K562 (cell line): ENCODE measurements at regions not wholly inside any gene's neighbourhood (a gene's known extent, or its start where the extent isn't known, plus 50 kb on each side); places are given as distances from the start of the nearest gene placed in this dataset.

ENCODE experiments used
- ATAC-seq: fragments of 200-7000 bp; cut with Tn5 transposase; 3 replicates; pipeline ENCODE4 v1.9.1; 2020; ENCODE audit warnings: moderate library complexity
- BruUV-seq: library from RNA; stranded (reverse); fragments of 400-500 nt; replicated peaks from 2 replicates; lab custom pipeline; 2021; lab: Mats Ljungman, UMichigan
- CTCF ChIA-PET: fragments of 300-600 bp; formaldehyde crosslinking; extraction: SDS; loops from one replicate; lab custom pipeline; 2021; ENCODE audit warnings: low intra/inter-chr PET ratio; lab: Yijun Ruan, JAX
- POLR2A ChIA-PET: fragments of 300-600, 350-650 bp; sonication (Branson Sonifier 250); formaldehyde crosslinking; extraction: SDS; loops from one replicate; lab custom pipeline; 2021; ENCODE audit warnings: antibody characterized with exemption, inconsistent platforms; lab: Yijun Ruan, JAX
- DNase-seq, 4 experiments: peaks; one replicate each; pipeline versions ENCODE4 v3.0.0 to v3.0.0-alpha.2; 2011 to 2018; ENCODE audit warnings: low spot score in 3 of 4, mixed read lengths in 3 of 4; ENCODE audit errors: extremely low read depth in 1 of 4
- FAIRE-seq: peaks from 2 replicates; lab custom pipeline; 2011; peaks lifted over from hg19 to GRCh38; lab: Jason Lieb, UNC
- H2AFZ ChIP-seq: 2 replicates; pipeline ENCODE4 v1.6.0; 2011; ENCODE audit warnings: low read depth, low read length, control low read depth, inconsistent platforms
- H3K27ac ChIP-seq: fragments of 200-600 bp; 3 replicates; pipeline ENCODE4 v1.8.0; 2011; ENCODE audit warnings: low read depth, mild to moderate bottlenecking, control low read depth, inconsistent platforms, low read length, moderate library complexity, mixed read lengths; ENCODE audit errors: extremely low read depth
- H3K27me3 ChIP-seq, 2 experiments: fragments of 300-600 bp in 1 of 2; 2 replicates in 1 of 2; 3 replicates in 1 of 2; pipeline versions ENCODE4 v1.6.0 to v1.8.0; 2011; ENCODE audit warnings: inconsistent platforms in 2 of 2, low read length in 2 of 2, mild to moderate bottlenecking in 1 of 2, mixed read lengths in 1 of 2, moderate library complexity in 1 of 2; ENCODE audit not compliant: control insufficient read depth in 2 of 2, insufficient read depth in 2 of 2
- H3K36me3 ChIP-seq: fragments of 300-600 bp; 3 replicates; pipeline ENCODE4 v1.8.0; 2011; ENCODE audit warnings: mild to moderate bottlenecking, low read length, inconsistent platforms; ENCODE audit not compliant: control insufficient read depth, insufficient read depth
- H3K4me1 ChIP-seq, 2 experiments: fragments of 200-600 bp in 1 of 2; replicated peaks in 1 of 2; 2 replicates in 1 of 2; 3 replicates in 1 of 2; pipeline versions ENCODE4 v1.5.1 to v1.8.0; 2011; ENCODE audit warnings: inconsistent platforms in 2 of 2, low read length in 2 of 2, mild to moderate bottlenecking in 1 of 2, mixed read lengths in 1 of 2, moderate library complexity in 1 of 2; ENCODE audit not compliant: control insufficient read depth in 2 of 2, insufficient read depth in 2 of 2
- H3K4me2 ChIP-seq: 2 replicates; pipeline ENCODE4 v1.6.1; 2011; ENCODE audit warnings: low read length, control low read depth, inconsistent platforms, mixed read lengths; ENCODE audit not compliant: insufficient read depth
- H3K4me3 ChIP-seq: fragments of 200-600 bp; sonication (generic), shearing (Covaris generic); 2 replicates; pipeline ENCODE4 v1.5.1; 2016; ENCODE audit warnings: control low read depth, inconsistent platforms
- H3K79me2 ChIP-seq: fragments of 200-600 bp; 3 replicates; pipeline ENCODE4 v1.8.0; 2011; ENCODE audit warnings: low read length, inconsistent platforms; ENCODE audit not compliant: control insufficient read depth, insufficient read depth
- H3K9ac ChIP-seq, 2 experiments: 2 replicates each; pipeline versions ENCODE4 v1.6.0 to v1.6.1; 2011; ENCODE audit warnings: low read depth in 2 of 2, low read length in 2 of 2, control low read depth in 1 of 2, inconsistent platforms in 1 of 2, mild to moderate bottlenecking in 1 of 2, mixed read lengths in 1 of 2; ENCODE audit not compliant: insufficient read depth in 1 of 2
- H3K9me1 ChIP-seq: one replicate; pipeline ENCODE4 v1.6.0; 2011; ENCODE audit warnings: inconsistent platforms, mild to moderate bottlenecking, low read length, moderate library complexity; ENCODE audit not compliant: control insufficient read depth, insufficient read depth
- H3K9me3 ChIP-seq: replicated peaks from 2 replicates; pipeline ENCODE4 v1.5.1; 2011; ENCODE audit warnings: low read depth, low read length, inconsistent platforms; ENCODE audit not compliant: control insufficient read depth, insufficient read depth
- H4K20me1 ChIP-seq: replicated peaks from 2 replicates; pipeline ENCODE4 v1.6.1; 2011; ENCODE audit warnings: low read length, inconsistent platforms, mixed read lengths; ENCODE audit not compliant: control insufficient read depth, insufficient read depth
- BMI1 ChIP-seq: fragments of 150-350 bp; IDR thresholded peaks from 2 replicates; pipeline ENCODE4 v1.6.1; 2014; ENCODE audit warnings: low read length
- CBFA2T3 ChIP-seq: fragments of 450-650 bp; IDR thresholded peaks from 2 replicates; pipeline ENCODE4 v1.6.1; 2017
- FOXA1 ChIP-seq: fragments of 450-650 bp; IDR thresholded peaks from 2 replicates; pipeline ENCODE4 v1.6.1; 2016; ENCODE audit warnings: mild to moderate bottlenecking, borderline replicate concordance
- HCFC1 ChIP-seq: IDR thresholded peaks from 2 replicates; pipeline ENCODE4 v1.6.1; 2012; ENCODE audit warnings: low read depth, low read length, improper control_type of control experiment
- HDAC2 ChIP-seq: fragments of 450-650 bp; IDR thresholded peaks from 2 replicates; pipeline ENCODE4 v1.6.1; 2016; ENCODE audit warnings: mild to moderate bottlenecking
- HEY1 ChIP-seq: fragments of 250-450 bp; sonication (Bioruptor Pico); IDR thresholded peaks from 2 replicates; pipeline ENCODE4 v1.5.0; 2020; ENCODE audit warnings: mild to moderate bottlenecking, moderate library complexity, borderline replicate concordance
- HNRNPUL1 ChIP-seq: fragments of 200-400 bp; formaldehyde crosslinking; IDR thresholded peaks from 2 replicates; pipeline ENCODE4 v1.6.1; 2017; ENCODE audit warnings: low read length
- LEF1 ChIP-seq: fragments of 450-650 bp; IDR thresholded peaks from 2 replicates; pipeline ENCODE4 v1.6.1; 2016; ENCODE audit warnings: mild to moderate bottlenecking
- NFIX ChIP-seq: fragments of 250-450 bp; sonication (Bioruptor Pico); IDR thresholded peaks from 2 replicates; pipeline ENCODE4 v1.4.0; 2020; ENCODE audit warnings: low read depth, mild to moderate bottlenecking, moderate library complexity
- PHTF2 ChIP-seq: fragments of 250-450 bp; sonication (Bioruptor Pico); IDR thresholded peaks from 2 replicates; pipeline ENCODE4 v1.5.0; 2021; ENCODE audit warnings: mild to moderate bottlenecking
- PPARD ChIP-seq: fragments of 250-450 bp; sonication (Bioruptor Pico); IDR thresholded peaks from 2 replicates; pipeline ENCODE4 v1.8.0; 2022; ENCODE audit warnings: inconsistent platforms, mild to moderate bottlenecking, moderate library complexity
- SAFB2 ChIP-seq: fragments of 200-400 bp; formaldehyde crosslinking; IDR thresholded peaks from 2 replicates; pipeline ENCODE4 v1.6.1; 2018; ENCODE audit warnings: borderline replicate concordance, low read length, low read depth, moderate library complexity; ENCODE audit not compliant: severe bottlenecking
- SIN3B ChIP-seq: fragments of 450-650 bp; IDR thresholded peaks from 2 replicates; pipeline ENCODE4 v1.6.1; 2017; ENCODE audit warnings: low read depth, mild to moderate bottlenecking, moderate library complexity
- SRSF3 ChIP-seq: fragments of 200-400 bp; formaldehyde crosslinking; IDR thresholded peaks from 2 replicates; pipeline ENCODE4 v1.6.1; 2016; ENCODE audit warnings: mild to moderate bottlenecking, low read length, moderate library complexity; ENCODE audit not compliant: insufficient read depth
- ZKSCAN3 ChIP-seq: fragments of 250-450 bp; sonication (Bioruptor Pico); IDR thresholded peaks from 2 replicates; pipeline ENCODE4 v1.4.0; 2020
- WGBS: fragments of 100-300 bp; shearing (Covaris generic); methylation state at CpG from one replicate; pipeline ENCODE4 v1.1.6; 2016; ENCODE audit warnings: low coverage, mixed read lengths; ENCODE audit not compliant: insufficient coverage; ENCODE audit errors: missing lambda C conversion rate; 5-methylcytosine and 5-hydroxymethylcytosine counted together
- in situ Hi-C: fragments of 300-500 bp; cut with MboI; formaldehyde crosslinking; loops from 4 replicates; pipeline ENCODE4 v1.15.0; 2018; ENCODE audit warnings: inconsistent platforms, mixed read lengths
- intact Hi-C: fragments of 100-400 bp; cut with micrococcal nuclease; formaldehyde crosslinking; loops from 2 replicates; pipeline ENCODE4 v1.14.2; 2022
- TF ChIP-seq, protein P1 (sequence below): fragments of 450-650 bp; conservative IDR thresholded peaks from 2 replicates; pipeline ENCODE4 v1.6.1; 2016; ENCODE audit warnings: missing genetic modification characterization, low read depth, mild to moderate bottlenecking, missing compliant biosample characterization, moderate library complexity
- TF ChIP-seq, protein P2 (sequence below), 2 experiments: IDR thresholded peaks; 2 replicates each; pipeline ENCODE4 v1.6.1; 2011; ENCODE audit warnings: borderline replicate concordance in 1 of 2, control low read depth in 1 of 2, low read depth in 1 of 2, low read length in 1 of 2, mild to moderate bottlenecking in 1 of 2, mixed read lengths in 1 of 2, moderate library complexity in 1 of 2; ENCODE audit not compliant: insufficient read depth in 1 of 2, insufficient read length in 1 of 2, poor library complexity in 1 of 2, severe bottlenecking in 1 of 2; ENCODE audit errors: extremely low read depth in 1 of 2
- TF ChIP-seq, protein P3 (sequence below): fragments of 250-450 bp; sonication (Bioruptor Pico); IDR thresholded peaks from 2 replicates; pipeline ENCODE4 v1.4.0; 2020; ENCODE audit warnings: borderline replicate concordance
- TF ChIP-seq, protein P4 (sequence below): sonication (generic); formaldehyde crosslinking; IDR thresholded peaks from 2 replicates; pipeline ENCODE4 v1.8.1; 2023; ENCODE audit warnings: mild to moderate bottlenecking, missing genetic modification reagents, moderate library complexity

DNA sequence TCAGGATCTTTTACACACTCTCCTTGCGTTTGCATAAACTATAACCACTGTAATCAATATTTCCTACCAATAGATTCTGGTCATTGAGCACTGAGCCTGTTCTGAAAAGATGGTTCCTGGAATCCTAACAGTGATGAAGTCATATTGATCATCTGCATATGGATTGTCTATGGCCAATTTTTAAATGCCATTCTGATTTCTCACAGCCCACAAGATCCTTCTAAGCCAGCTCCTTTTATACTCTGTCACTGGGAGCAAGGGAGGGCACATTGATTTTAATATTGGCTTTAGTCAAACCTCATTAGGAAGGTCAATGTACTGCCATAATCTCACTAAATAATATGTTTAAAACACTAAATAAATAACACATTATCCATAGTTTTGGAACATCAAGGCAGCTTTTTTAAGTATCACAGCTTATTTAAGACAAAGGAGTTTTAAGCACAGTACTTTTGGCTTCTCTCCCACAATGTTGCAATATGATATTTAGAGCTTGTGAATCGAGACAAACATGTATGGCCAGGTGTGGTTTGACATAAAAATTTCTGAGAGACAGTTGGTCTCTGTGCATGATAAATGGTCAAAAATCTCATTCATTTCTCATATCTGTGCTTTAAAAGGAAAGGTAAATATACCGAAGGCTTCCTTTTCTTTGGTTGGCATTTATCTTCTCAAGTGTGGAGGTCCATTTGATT is 267.3 kb downstream of the MTX2 start:
- WGBS: 0% methylated on average over 3 of the region's 3 CpGs

More for the DNA sequence above, 267.3 kb downstream of the MTX2 start:
- Histone ChIP-seq H3K9ac (no peak overlapping the region), H3K4me3 (no peak overlapping the region), H3K4me1 (no peaks in the 10 kb centered on the region), H3K79me2 (no peaks in the 10 kb centered on the region), H3K27me3 (peaks cover 0 to 9% of the 10 kb centered on the region in 2 experiments; a peak in 3 of 5 replicates), H3K9me3 (no peaks in the 10 kb centered on the region), H3K36me3 (no peaks in the 10 kb centered on the region), H4K20me1 (no peaks in the 10 kb centered on the region), H3K4me2 (no peak overlapping the region), H3K27ac (no peak overlapping the region), H2AFZ (no peak overlapping the region), H3K9me1 (peaks cover 3% of the 10 kb centered on the region)
- FAIRE-seq (no peak), DNase-seq (no peak), ATAC-seq (no peak)
- no peak for TF ChIP-seq HNRNPUL1
- TF ChIP-seq, protein P1, sequence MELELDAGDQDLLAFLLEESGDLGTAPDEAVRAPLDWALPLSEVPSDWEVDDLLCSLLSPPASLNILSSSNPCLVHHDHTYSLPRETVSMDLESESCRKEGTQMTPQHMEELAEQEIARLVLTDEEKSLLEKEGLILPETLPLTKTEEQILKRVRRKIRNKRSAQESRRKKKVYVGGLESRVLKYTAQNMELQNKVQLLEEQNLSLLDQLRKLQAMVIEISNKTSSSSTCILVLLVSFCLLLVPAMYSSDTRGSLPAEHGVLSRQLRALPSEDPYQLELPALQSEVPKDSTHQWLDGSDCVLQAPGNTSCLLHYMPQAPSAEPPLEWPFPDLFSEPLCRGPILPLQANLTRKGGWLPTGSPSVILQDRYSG (tag): no peak
- TF ChIP-seq HEY1 (CRISPR knock-in tag): no peak
- TF ChIP-seq FOXA1: no peak
- TF ChIP-seq ZKSCAN3 (CRISPR knock-in tag): no peak
- TF ChIP-seq HDAC2: no peak
- TF ChIP-seq, protein P2, sequence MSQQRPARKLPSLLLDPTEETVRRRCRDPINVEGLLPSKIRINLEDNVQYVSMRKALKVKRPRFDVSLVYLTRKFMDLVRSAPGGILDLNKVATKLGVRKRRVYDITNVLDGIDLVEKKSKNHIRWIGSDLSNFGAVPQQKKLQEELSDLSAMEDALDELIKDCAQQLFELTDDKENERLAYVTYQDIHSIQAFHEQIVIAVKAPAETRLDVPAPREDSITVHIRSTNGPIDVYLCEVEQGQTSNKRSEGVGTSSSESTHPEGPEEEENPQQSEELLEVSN (IDR thresholded peaks at IDR 0.05; ENCODE audit: borderline replicate concordance in 1 of 2, extremely low read depth in 1 of 2, insufficient read depth in 1 of 2, insufficient read length in 1 of 2, low read depth in 1 of 2, low read length in 1 of 2, poor library complexity in 1 of 2, severe bottlenecking in 1 of 2): no peak
- TF ChIP-seq PHTF2 (CRISPR knock-in tag): no peak
- TF ChIP-seq CBFA2T3: no peak
- TF ChIP-seq SRSF3: no peak
- no peak for TF ChIP-seq BMI1
- no peak for TF ChIP-seq HCFC1
- TF ChIP-seq, protein P3, sequence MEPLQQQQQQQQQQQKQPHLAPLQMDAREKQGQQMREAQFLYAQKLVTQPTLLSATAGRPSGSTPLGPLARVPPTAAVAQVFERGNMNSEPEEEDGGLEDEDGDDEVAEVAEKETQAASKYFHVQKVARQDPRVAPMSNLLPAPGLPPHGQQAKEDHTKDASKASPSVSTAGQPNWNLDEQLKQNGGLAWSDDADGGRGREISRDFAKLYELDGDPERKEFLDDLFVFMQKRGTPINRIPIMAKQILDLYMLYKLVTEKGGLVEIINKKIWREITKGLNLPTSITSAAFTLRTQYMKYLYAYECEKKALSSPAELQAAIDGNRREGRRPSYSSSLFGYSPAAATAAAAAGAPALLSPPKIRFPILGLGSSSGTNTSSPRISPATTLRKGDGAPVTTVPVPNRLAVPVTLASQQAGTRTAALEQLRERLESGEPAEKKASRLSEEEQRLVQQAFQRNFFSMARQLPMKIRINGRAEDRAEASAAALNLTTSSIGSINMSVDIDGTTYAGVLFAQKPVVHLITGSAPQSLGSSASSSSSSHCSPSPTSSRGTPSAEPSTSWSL (CRISPR knock-in tag): no peak
- TF ChIP-seq SIN3B: no peak
- no peak for TF ChIP-seq LEF1
- no peak for TF ChIP-seq NFIX (CRISPR knock-in tag)
- no peak for TF ChIP-seq SAFB2
- TF ChIP-seq, protein P4, sequence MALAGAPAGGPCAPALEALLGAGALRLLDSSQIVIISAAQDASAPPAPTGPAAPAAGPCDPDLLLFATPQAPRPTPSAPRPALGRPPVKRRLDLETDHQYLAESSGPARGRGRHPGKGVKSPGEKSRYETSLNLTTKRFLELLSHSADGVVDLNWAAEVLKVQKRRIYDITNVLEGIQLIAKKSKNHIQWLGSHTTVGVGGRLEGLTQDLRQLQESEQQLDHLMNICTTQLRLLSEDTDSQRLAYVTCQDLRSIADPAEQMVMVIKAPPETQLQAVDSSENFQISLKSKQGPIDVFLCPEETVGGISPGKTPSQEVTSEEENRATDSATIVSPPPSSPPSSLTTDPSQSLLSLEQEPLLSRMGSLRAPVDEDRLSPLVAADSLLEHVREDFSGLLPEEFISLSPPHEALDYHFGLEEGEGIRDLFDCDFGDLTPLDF: no peak
- no peak for TF ChIP-seq PPARD (CRISPR knock-in tag)
- POLR2A ChIA-PET: no interaction called here
- CTCF ChIA-PET: no interaction called here
- intact Hi-C loops: no loop called here
- in situ Hi-C loops: no loop called here
- no TSS peak for BruUV-seq
